H9 (cell line): ENCODE measurements at regions not wholly inside any gene's neighbourhood (a gene's known extent, or its start where the extent isn't known, plus 50 kb on each side); places are given as distances from the start of the nearest gene placed in this dataset.

Source experiments
- DNase-seq: peaks from one replicate; pipeline ENCODE4 v3.0.0-alpha.2; 2017
- H2AFZ ChIP-seq: one replicate; pipeline ENCODE4 v1.6.1; 2013; ENCODE audit warnings: mild to moderate bottlenecking, low read length, control low read depth, moderate library complexity
- H2AK5ac ChIP-seq: 2 replicates; pipeline ENCODE4 v1.6.1; 2013; ENCODE audit warnings: low read length, control low read depth, mixed read lengths; ENCODE audit not compliant: insufficient read length
- H2BK120ac ChIP-seq: one replicate; pipeline ENCODE4 v1.6.1; 2013; ENCODE audit warnings: low read depth, mild to moderate bottlenecking, low read length, control low read depth, inconsistent platforms; ENCODE audit not compliant: poor library complexity, severe bottlenecking
- H2BK12ac ChIP-seq: 2 replicates; pipeline ENCODE4 v1.6.1; 2013; ENCODE audit warnings: low read length, control low read depth, mixed read lengths, low read depth; ENCODE audit not compliant: insufficient read length
- H2BK15ac ChIP-seq: 2 replicates; pipeline ENCODE4 v1.6.1; 2013; ENCODE audit warnings: low read depth, low read length, control low read depth
- H2BK20ac ChIP-seq: one replicate; pipeline ENCODE4 v1.6.1; 2013; ENCODE audit warnings: low read depth, mild to moderate bottlenecking, low read length, control low read depth, inconsistent platforms; ENCODE audit not compliant: poor library complexity, severe bottlenecking
- H2BK5ac ChIP-seq: 2 replicates; pipeline ENCODE4 v1.6.1; 2013; ENCODE audit warnings: low read length, control low read depth, mixed read lengths; ENCODE audit not compliant: insufficient read length
- H3K14ac ChIP-seq: 2 replicates; pipeline ENCODE4 v1.6.1; 2013; ENCODE audit warnings: low read length, control low read depth; ENCODE audit not compliant: insufficient read depth
- H3K18ac ChIP-seq: 2 replicates; pipeline ENCODE4 v1.6.1; 2013; ENCODE audit warnings: low read depth, mild to moderate bottlenecking, mixed read lengths, low read length, control low read depth; ENCODE audit not compliant: insufficient read length
- H3K23ac ChIP-seq: 2 replicates; pipeline ENCODE4 v1.6.1; 2013; ENCODE audit warnings: low read length, control low read depth, mixed read lengths, low read depth; ENCODE audit not compliant: insufficient read length
- H3K23me2 ChIP-seq: 2 replicates; pipeline ENCODE4 v1.6.1; 2013; ENCODE audit warnings: low read depth, mild to moderate bottlenecking, mixed read lengths, low read length, control low read depth; ENCODE audit not compliant: insufficient read length, poor library complexity, severe bottlenecking
- H3K27ac ChIP-seq: 2 replicates; pipeline ENCODE4 v1.5.1; 2013; ENCODE audit warnings: low read length, control low read depth, mixed read lengths, low read depth; ENCODE audit not compliant: insufficient read length
- H3K27me3 ChIP-seq: 2 replicates; pipeline ENCODE4 v1.6.1; 2013; ENCODE audit warnings: low read length, control low read depth, inconsistent platforms; ENCODE audit not compliant: insufficient read depth
- H3K4ac ChIP-seq: 2 replicates; pipeline ENCODE4 v1.6.1; 2013; ENCODE audit warnings: low read depth, mild to moderate bottlenecking, control low read depth, inconsistent platforms, low read length, moderate library complexity
- H3K4me1 ChIP-seq: 2 replicates; pipeline ENCODE4 v1.6.1; 2013; ENCODE audit warnings: low read length, control low read depth, inconsistent platforms; ENCODE audit not compliant: insufficient read depth
- H3K4me2 ChIP-seq: 2 replicates; pipeline ENCODE4 v1.6.1; 2013; ENCODE audit warnings: low read length, control low read depth, mixed read lengths; ENCODE audit not compliant: insufficient read length, insufficient read depth
- H3K56ac ChIP-seq: 2 replicates; pipeline ENCODE4 v1.6.1; 2013; ENCODE audit warnings: low read depth, mild to moderate bottlenecking, mixed read lengths, low read length, control low read depth; ENCODE audit not compliant: insufficient read length
- H3K79me1 ChIP-seq: 2 replicates; pipeline ENCODE4 v1.6.1; 2013; ENCODE audit warnings: low read depth, mild to moderate bottlenecking, moderate library complexity, low read length, control low read depth, inconsistent platforms; ENCODE audit not compliant: insufficient read depth, poor library complexity, severe bottlenecking
- H3K79me2 ChIP-seq: 2 replicates; pipeline ENCODE4 v1.6.1; 2013; ENCODE audit warnings: low read length, control low read depth, inconsistent platforms; ENCODE audit not compliant: insufficient read depth
- H3K9ac ChIP-seq: 2 replicates; pipeline ENCODE4 v1.6.1; 2013; ENCODE audit warnings: low read length, control low read depth, mixed read lengths; ENCODE audit not compliant: insufficient read length; ENCODE audit errors: extremely low read depth
- H3K9me3 ChIP-seq: one replicate; pipeline ENCODE4 v1.6.1; 2013; ENCODE audit warnings: low read depth, low read length, inconsistent platforms; ENCODE audit not compliant: control insufficient read depth
- H3T11ph ChIP-seq: one replicate; pipeline ENCODE4 v1.6.1; 2013; ENCODE audit warnings: mild to moderate bottlenecking, low read length, control low read depth, inconsistent platforms
- H4K20me1 ChIP-seq: one replicate; pipeline ENCODE4 v1.6.1; 2013; ENCODE audit not compliant: control insufficient read depth, insufficient read length, insufficient read depth
- H4K5ac ChIP-seq: 2 replicates; pipeline ENCODE4 v1.6.1; 2013; ENCODE audit warnings: low read depth, mild to moderate bottlenecking, mixed read lengths, low read length, control low read depth; ENCODE audit not compliant: insufficient read length
- H4K8ac ChIP-seq: replicated peaks from 2 replicates; pipeline ENCODE4 v1.6.1; 2013; ENCODE audit warnings: low read length, control low read depth, mixed read lengths, low read depth; ENCODE audit not compliant: insufficient read length
- H4K91ac ChIP-seq: 2 replicates; pipeline ENCODE4 v1.6.1; 2013; ENCODE audit warnings: low read depth, mild to moderate bottlenecking, moderate library complexity, mixed read lengths, low read length, control low read depth; ENCODE audit not compliant: insufficient read length
- H3K27ac Mint-ChIP-seq, 3 experiments: 2 replicates in 2 of 3; 3 replicates in 1 of 3; pipeline ENCODE4 v1.8.0; 2020 to 2021; ENCODE audit warnings: mixed read lengths in 3 of 3, mild to moderate bottlenecking in 1 of 3, moderate library complexity in 1 of 3
- H3K27me3 Mint-ChIP-seq: 2 replicates; pipeline ENCODE4 v1.8.0; 2021; ENCODE audit warnings: low read depth, mild to moderate bottlenecking, moderate library complexity, mixed read lengths
- H3K36me3 Mint-ChIP-seq, 3 experiments: 2 replicates in 2 of 3; 3 replicates in 1 of 3; pipeline ENCODE4 v1.8.0; 2020 to 2021; ENCODE audit warnings: low read depth in 3 of 3, mixed read lengths in 3 of 3; ENCODE audit not compliant: insufficient read depth in 1 of 3
- H3K4me1 Mint-ChIP-seq, 2 experiments: 2 replicates each; pipeline ENCODE4 v1.8.0; 2020; ENCODE audit warnings: mixed read lengths in 2 of 2
- H3K4me3 Mint-ChIP-seq, 2 experiments: 2 replicates in 1 of 2; 3 replicates in 1 of 2; pipeline ENCODE4 v1.8.0; 2020 to 2021; ENCODE audit warnings: mild to moderate bottlenecking in 2 of 2, mixed read lengths in 2 of 2, moderate library complexity in 1 of 2
- H3K9me3 Mint-ChIP-seq, 2 experiments: 2 replicates in 1 of 2; 3 replicates in 1 of 2; pipeline ENCODE4 v1.8.0; 2020; ENCODE audit warnings: mild to moderate bottlenecking in 2 of 2, mixed read lengths in 2 of 2, moderate library complexity in 1 of 2
- CTCF ChIP-seq: fragments of 200-600 bp; sonication (generic); conservative IDR thresholded peaks from 3 replicates; pipeline ENCODE4 v1.8.0; 2021; ENCODE audit warnings: antibody characterized with exemption, mild to moderate bottlenecking
- WGBS: extraction: QIAGEN DNeasy Blood & Tissue Kit; methylation state at CpG from one replicate; pipeline ENCODE4 v1.1.7; 2013; ENCODE audit warnings: missing lambda C conversion rate, low lambda C conversion rate, mixed read lengths; ENCODE audit not compliant: insufficient read length; ENCODE audit errors: extremely low coverage; 5-methylcytosine and 5-hydroxymethylcytosine counted together

DNA sequence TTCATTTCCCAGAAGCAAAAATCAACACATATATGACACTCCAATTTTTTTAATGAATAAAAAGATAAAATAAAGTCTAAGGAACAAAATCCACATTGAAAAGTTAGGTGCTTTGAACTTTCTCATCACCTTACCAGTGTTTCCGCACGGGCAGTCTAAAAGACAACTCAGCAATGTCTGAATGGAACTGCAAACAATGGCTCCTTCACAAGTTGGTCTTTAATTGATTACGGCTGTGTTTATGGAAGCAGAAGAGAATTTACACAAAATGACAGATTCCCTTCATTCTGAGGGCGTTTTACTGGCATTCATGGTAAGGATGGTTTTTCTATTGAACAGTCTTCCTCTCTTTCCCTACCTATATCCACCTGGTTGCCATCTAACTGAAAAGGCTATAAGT lies 65.0 kb upstream of the RNPC3 start:
- Histone ChIP-seq H3K56ac (no peak overlapping the region), H3K79me1 (no peaks in the 10 kb centered on the region), H2AFZ (no peak overlapping the region), H3K23ac (no peak overlapping the region), H3K79me2 (no peaks in the 10 kb centered on the region), H3K4ac (no peak overlapping the region), H3K18ac (no peak overlapping the region), H2BK12ac (no peak overlapping the region), H3K4me2 (no peak overlapping the region), H3T11ph (no peak overlapping the region), H3K14ac (no peak overlapping the region), H2BK5ac (no peak overlapping the region), H4K20me1 (no peaks in the 10 kb centered on the region), H3K9me3 (no peaks in the 10 kb centered on the region), H3K27me3 (no peaks in the 10 kb centered on the region), H3K9ac (no peak overlapping the region), H2BK20ac (no peak overlapping the region), H3K4me1 (no peaks in the 10 kb centered on the region; the same call in 1 of the 2 replicates), H3K27ac (no peak overlapping the region), H2BK15ac (no peak overlapping the region), H4K5ac (no peak overlapping the region), H3K23me2 (no peaks in the 10 kb centered on the region), H2BK120ac (no peak overlapping the region), H4K8ac (no peak overlapping the region), H2AK5ac (no peak overlapping the region), H4K91ac (no peak overlapping the region)
- no peaks in the 10 kb centered on the region for H3K9me3 Mint-ChIP-seq
- H3K4me3 Mint-ChIP-seq: no peak overlapping the region
- no peak for DNase-seq
- WGBS: no CpG with 5 or more reads among the region's 4 CpGs
- TF ChIP-seq CTCF: no peak
- H3K27ac Mint-ChIP-seq: no peak overlapping the region
- H3K36me3 Mint-ChIP-seq: no peaks in the 10 kb centered on the region
- H3K4me1 Mint-ChIP-seq: peaks cover 8 to 9% of the 10 kb centered on the region in 2 experiments
- no peaks in the 10 kb centered on the region for H3K27me3 Mint-ChIP-seq
